HT1080 (cell line): ENCODE measurements at regions not wholly inside any gene's neighbourhood (a gene's known extent, or its start where the extent isn't known, plus 50 kb on each side); places are given as distances from the start of the nearest gene placed in this dataset.
A peak's percentile ranks its signal among the peaks of the same experiment; 100 is the strongest.

Experiments used
- DNase-seq: peaks from one replicate; pipeline ENCODE4 v3.0.0-alpha.2; 2015; ENCODE audit warnings: low read depth

DNA sequence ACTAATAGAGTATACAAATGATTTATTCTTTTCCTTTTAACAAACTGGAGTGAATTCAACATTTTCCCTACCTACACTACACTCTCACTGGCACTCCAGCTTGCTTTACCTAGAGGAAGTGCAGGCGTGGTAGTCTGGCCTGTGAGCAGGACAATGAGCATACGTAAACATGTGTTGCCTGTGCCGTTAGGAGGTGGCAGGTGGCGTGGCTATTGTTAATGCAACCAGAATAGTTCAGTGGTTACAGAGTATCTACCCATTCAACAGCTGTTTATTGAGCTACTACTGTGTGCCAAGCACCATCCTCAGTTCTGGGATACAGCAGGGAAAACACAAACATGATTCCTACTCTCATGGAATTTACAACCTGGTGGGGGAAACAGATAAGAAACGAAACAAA, 299.7 kb upstream of the KAZN start:
- DNase-seq, result no peak

DNA sequence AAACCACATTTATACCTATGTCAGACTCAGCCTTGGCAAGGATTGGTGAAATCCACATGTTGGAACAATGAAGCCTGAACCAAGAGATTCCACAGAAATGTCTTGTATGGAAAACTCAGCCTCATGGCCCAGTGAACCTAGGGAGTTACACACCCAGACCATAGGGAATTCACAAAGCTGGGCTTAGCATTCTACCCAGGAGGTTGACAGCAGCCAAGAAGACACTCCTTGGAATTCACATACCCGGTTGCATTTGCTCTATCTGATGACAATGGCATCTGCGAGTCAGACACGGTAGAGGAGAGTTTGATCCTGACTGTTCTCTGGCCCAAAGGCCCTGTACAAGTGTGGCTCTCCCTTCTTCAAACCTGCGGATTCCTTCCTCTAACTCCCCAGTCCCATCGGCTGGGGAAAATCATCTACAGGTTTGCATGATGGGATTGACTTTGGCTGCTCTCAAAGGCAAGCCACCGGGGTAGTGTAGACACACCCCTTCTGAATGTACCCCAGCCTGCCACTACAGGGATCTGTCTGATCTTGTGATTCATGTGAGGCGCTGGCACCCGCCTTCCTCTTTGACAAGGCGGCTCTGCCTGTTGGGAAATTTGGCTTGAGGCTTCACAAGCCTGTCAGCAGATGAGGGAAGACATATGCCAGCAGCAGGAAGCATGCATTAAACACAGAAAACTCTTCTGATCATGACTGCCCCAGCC, 297.3 kb upstream of the KAZN start:
- DNase-seq, result no peak

- no peak for DNase-seq
These were observed 296.8 kb upstream of the KAZN start for GRCh38 chr1:14301704-14302024.

DNA sequence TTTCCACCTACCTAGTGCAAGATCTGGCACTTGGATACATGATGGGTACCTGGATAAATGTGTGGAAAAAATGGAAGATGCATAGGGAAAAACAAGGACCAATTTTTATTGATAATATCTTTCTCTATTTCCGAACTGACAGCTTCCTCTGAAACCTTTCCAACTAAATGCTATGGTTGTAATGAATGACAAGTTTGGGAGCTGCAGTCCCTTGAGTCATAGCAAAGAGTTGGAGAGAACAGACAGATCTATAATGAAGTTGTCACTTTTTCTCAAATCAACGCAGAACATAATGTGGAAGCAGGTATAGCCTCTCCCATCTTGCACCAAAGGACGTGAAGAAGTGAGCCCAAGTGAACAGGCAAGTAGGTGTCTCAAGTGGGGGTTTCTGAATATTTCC, 296.5 kb upstream of the KAZN start:
- DNase-seq, result no peak

DNA sequence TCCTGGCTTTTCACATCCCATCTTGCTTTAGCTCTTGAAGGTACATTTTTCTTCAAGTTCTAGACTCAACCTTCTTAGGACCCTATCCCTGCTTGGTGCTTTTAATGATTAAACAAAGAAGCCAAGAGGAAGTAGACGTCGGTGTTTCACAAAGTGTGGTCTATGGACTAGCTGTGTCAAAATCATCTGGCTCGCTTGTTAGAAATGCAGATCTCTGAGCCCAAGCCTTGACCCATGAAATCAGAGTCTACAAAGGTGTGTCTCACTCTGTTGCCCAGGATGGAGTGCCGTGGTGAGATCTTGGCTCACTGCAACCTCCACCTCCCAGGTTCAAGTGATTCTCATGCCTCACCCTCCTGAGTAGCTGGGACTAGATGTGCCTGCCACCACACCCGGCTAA, 295.5 kb upstream of the KAZN start:
- DNase-seq, result no peak

- DNase-seq, result no peak
These were observed 294.1 kb upstream of the KAZN start for GRCh38 chr1:14304381-14304865.

GRCh38 chr1:14308460-14308859, 290.0 kb upstream of the KAZN start:
- DNase-seq, result no peak

GRCh38 chr1:14309984-14310383, 288.5 kb upstream of the KAZN start:
- DNase-seq, result no peak

- no peak for DNase-seq
These were observed 288.0 kb upstream of the KAZN start for GRCh38 chr1:14310476-14310875.

DNA sequence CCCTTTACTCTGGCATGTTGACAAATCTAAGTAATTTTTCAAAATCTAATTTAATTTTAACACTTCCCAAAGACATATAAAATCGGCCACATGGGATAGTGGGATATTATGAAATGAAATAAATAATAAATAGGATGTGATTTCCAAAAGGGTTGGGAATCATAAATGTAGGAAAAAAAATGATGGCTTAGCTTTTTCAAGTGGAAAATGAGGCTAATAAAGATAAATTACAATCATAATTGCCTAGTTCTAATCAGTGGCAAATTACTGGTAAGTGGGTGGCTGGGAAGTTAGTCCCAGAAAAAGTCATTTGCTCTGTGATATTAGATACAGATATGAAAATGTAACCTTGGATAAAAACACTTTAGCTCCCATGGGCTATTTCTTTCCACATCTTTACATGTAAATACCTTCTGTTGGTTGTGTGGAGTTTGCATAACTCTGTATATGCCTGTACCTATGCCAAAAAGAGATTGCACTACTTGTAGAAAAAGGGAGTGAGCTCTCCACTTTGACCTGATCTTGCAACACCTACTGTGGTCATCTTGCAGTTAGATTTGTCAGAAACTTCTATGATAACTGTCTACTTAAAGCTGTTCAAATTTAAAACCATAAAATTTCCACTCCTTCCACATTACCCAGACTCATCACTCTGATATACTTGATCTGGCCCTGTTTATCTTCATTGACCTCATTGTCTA, 284.6 kb upstream of the KAZN start:
- no peak for DNase-seq

DNA sequence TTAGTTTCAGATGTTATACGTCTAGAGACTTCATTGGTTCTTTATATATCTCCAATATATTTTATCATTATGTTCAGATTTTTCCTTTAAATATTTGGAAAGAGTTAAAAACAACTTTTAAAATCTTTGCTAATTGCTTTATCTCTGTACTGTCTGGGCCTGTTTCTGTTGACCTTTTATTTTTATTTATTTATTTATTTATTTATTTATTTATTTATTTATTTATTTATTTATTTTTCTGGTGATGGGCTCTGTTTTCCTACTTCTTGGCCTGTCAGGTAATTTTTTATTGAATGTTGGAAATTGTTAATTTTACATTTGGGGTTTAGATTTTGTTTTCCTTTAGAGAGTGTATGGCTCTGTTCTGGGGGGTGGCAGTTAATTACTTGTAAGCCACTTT, 279.7 kb upstream of the KAZN start:
- DNase-seq, result no peak

GRCh38 chr1:14320518-14320917, 278.0 kb upstream of the KAZN start:
- DNase-seq, result peak; percentile 51

DNA sequence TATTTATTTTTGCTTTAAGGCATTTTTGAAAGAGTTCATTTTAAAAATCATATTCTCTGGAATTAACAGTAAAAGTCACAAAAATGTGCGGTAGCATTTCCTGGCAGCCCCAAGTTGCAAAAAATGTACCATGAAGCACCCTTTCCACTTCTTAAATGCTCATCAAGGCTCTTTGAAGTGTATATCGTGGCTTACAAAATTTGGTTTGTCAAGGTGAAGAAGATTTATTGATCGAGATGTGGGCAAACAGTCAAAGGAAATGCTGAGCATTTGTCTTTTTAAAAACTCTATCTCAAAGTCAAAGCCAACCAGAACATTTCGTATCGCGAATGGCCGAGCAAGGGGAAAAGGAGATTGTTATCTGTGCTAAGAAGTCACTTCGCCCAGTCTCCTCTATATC, 277.5 kb upstream of the KAZN start:
- no peak for DNase-seq

DNA sequence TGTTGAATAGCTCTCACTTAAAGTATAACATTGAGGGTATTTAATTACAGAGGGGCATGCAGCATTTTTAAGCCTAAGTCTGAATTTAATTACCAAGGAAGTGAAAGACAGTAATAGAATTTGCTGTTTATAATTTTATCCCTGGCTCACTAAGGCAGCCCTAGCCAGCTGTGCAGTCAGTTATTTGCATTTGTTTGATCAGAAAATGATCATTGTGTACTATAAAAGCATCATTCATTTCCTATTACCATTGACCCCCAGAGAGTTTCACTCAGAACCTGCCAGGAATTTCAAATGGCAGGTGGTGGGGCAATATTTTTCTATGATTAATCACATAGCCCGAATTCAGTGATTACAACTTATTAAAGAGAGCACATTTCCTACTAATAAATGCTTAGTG, 277.1 kb upstream of the KAZN start:
- no peak for DNase-seq

GRCh38 chr1:14323568-14324247, 274.8 kb upstream of the KAZN start:
- no peak for DNase-seq

DNA sequence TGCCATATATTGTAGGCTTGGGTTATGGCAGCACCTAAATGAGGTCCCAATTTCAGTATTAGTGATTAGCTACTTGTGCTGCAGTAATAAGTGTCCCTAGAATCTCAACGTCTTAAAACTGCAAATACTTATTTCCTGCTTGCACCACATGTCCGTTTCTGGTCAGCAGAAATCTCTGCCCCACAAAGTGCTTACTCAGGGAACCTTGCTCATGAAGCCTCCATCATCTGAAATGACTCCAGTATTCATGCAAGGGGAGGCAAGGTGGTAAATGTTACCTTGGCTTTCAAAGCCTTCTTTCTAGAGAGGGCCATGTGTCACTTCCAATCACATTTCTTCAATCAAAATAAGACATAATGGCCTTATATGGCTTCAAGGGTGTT, 274.2 kb upstream of the KAZN start:
- DNase-seq, result no peak

- no peak for DNase-seq
These were observed 271.6 kb upstream of the KAZN start for GRCh38 chr1:14326857-14327256.

DNA sequence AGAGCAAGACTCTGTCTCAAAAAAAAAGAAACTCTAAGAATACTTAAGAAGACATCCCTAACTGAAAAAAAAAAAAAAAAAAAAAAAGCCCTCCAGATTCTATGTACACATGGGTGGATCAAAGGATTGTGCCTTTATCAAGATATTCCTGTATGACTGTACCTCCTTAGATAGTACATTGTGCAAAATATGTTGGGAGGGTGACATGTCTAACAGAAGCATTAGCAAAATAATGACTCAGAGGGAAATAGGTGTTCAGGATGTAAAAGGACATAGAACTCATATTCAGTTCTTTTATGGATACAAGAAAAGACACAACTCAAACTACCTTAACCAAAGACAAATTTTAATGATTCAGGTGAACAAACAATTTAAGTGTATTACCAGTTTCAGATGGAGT, 269.8 kb upstream of the KAZN start:
- no peak for DNase-seq

DNA sequence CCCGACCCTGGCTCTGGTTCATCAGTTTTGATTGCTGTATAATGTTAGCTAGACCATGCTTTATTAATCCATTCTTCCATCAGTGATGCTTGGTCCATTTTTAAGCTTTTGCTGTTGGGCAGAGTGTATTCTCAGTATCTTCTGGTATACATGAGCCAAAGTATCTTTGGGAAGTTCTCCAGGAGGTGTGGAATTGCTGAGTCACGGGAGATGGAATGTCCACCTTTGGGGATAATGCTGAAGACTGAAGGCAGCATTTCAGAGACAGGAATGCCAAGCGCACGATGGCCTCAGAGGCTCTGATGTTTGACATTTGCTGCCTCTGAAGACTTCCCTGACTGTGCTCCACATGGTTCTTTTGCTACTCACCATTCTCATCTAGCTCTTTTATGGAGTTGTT, 266.3 kb upstream of the KAZN start:
- DNase-seq, result no peak

- no peak for DNase-seq
These were observed 263.9 kb upstream of the KAZN start for GRCh38 chr1:14334336-14335176.

- DNase-seq, result no peak
These were observed 260.0 kb upstream of the KAZN start for GRCh38 chr1:14338509-14338908.

DNA sequence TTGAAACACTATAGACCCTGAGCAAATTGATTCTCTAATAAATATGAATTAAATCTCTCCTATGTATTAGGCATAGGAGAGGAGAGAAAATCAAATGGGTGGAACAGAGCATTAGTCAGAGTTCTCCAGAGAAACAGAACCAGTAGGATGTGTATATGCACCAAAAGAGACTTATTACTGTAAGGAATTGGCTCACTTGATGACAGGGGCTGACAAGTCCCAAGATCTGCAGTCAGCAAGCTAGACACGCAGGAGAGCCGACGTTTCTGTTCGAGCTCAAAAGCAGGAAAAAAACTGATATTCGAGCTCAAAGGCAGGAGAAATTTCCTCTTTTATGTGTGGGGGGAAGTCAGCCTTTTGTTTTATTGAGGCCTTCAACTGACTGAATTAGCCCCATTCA, 259.2 kb upstream of the KAZN start:
- no peak for DNase-seq
